ENCODE measurements at regions not wholly inside any gene's neighbourhood (a gene's known extent, or its start where the extent isn't known, plus 50 kb on each side); places are given as distances from the start of the nearest gene placed in this dataset.

DNA sequence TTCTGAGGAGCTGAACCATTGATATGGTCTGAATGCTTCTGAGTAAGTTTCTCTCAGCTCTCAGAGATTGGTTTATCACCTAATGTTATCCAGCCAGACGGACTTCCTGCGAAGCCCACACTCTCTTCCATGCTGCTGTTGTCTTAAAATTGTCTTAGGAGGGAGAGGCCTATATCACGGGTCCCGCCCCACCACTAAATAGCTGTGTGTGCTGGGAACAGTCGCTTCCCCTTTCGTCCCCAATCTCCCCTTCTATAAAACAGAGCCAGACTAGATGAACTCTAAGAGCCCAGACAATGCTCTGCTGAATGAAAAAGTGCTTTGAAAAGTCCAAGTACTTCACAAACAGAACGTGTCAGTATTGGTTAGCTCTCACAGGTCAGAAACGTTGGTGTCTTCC lies 81.4 kb upstream of the AKIP1 start:
- Histone ChIP-seq H3K4me2 (no peak overlapping the region), H3K36me3 (replicated peaks; ENCODE audit: insufficient read depth, low read depth) (no peaks in the 10 kb centered on the region), H3K27me3 (no peaks in the 10 kb centered on the region), H3K9me3 (ENCODE audit: low read depth) (no peaks in the 10 kb centered on the region), H4K20me1 (ENCODE audit: insufficient read depth, poor library complexity, severe bottlenecking) (no peaks in the 10 kb centered on the region), H3K4me1 (ENCODE audit: insufficient read depth) (peaks cover 29% of the 10 kb centered on the region), H2AFZ (no peak overlapping the region), H3K4me3 (no peak overlapping the region), H3K79me2 (peaks cover 11% of the 10 kb centered on the region), H3K9me2 (replicated peaks; ENCODE audit: insufficient read depth) (no peaks in the 10 kb centered on the region), H3K27ac (no peak overlapping the region)
- TF ChIP-seq EZH2phosphoT487 (IDR thresholded peaks at IDR 0.05; ENCODE audit: low read depth, severe bottlenecking, unreplicated experiment) = no peak
- no peak for TF ChIP-seq EZH2 (IDR thresholded peaks at IDR 0.05; ENCODE audit: borderline replicate concordance)
- TF ChIP-seq, protein P1, sequence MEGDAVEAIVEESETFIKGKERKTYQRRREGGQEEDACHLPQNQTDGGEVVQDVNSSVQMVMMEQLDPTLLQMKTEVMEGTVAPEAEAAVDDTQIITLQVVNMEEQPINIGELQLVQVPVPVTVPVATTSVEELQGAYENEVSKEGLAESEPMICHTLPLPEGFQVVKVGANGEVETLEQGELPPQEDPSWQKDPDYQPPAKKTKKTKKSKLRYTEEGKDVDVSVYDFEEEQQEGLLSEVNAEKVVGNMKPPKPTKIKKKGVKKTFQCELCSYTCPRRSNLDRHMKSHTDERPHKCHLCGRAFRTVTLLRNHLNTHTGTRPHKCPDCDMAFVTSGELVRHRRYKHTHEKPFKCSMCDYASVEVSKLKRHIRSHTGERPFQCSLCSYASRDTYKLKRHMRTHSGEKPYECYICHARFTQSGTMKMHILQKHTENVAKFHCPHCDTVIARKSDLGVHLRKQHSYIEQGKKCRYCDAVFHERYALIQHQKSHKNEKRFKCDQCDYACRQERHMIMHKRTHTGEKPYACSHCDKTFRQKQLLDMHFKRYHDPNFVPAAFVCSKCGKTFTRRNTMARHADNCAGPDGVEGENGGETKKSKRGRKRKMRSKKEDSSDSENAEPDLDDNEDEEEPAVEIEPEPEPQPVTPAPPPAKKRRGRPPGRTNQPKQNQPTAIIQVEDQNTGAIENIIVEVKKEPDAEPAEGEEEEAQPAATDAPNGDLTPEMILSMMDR (IDR thresholded peaks at IDR 0.05; ENCODE audit: poor library complexity) = no peak
- WGBS (ENCODE audit: low lambda C conversion rate, missing lambda C conversion rate) = 82% methylated on average over 8 of the region's 8 CpGs
- DNase-seq (ENCODE audit: low spot score) = no peak

DNA sequence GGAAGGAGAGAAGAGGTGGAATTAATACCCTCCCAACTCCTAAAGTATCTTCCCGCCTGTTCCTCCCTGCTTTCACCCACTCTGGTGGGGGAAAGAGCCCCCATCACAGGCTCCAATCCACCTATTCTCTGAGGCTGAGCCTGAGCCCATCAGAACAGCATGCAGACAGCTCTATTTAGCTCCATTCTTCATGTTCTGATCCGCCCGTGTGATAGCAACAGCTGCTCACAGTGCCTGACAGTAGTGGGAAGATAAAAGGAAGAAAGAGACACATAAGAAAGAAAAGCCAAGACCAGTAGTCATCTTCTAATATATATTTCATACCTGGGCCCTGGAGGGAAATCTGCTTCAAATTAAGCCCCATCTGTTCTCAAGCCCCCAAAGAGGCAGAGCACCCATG lies 80.3 kb upstream of the AKIP1 start:
- no peaks in the 10 kb centered on the region for H4K20me1 ChIP-seq (ENCODE audit: insufficient read depth, poor library complexity, severe bottlenecking)
- H3K79me2 ChIP-seq = peaks cover 11% of the 10 kb centered on the region
- no peak overlapping the region for H3K27ac ChIP-seq
- H3K9me3 ChIP-seq (ENCODE audit: low read depth) = no peaks in the 10 kb centered on the region
- no peak overlapping the region for H2AFZ ChIP-seq
- DNase-seq (ENCODE audit: low spot score) = no peak
- no peak overlapping the region for H3K4me2 ChIP-seq
- 81% methylated on average over 3 of the region's 3 CpGs for WGBS (ENCODE audit: low lambda C conversion rate, missing lambda C conversion rate)
- no peak overlapping the region for H3K4me3 ChIP-seq
- no peaks in the 10 kb centered on the region for H3K36me3 ChIP-seq (replicated peaks; ENCODE audit: insufficient read depth, low read depth)
- H3K9me2 ChIP-seq (replicated peaks; ENCODE audit: insufficient read depth) = no peaks in the 10 kb centered on the region
- TF ChIP-seq EZH2 (IDR thresholded peaks at IDR 0.05; ENCODE audit: borderline replicate concordance) = no peak
- TF ChIP-seq, protein P1 (IDR thresholded peaks at IDR 0.05; ENCODE audit: poor library complexity) = no peak
- H3K27me3 ChIP-seq = no peaks in the 10 kb centered on the region
- H3K4me1 ChIP-seq (ENCODE audit: insufficient read depth) = peaks cover 28% of the 10 kb centered on the region

DNA sequence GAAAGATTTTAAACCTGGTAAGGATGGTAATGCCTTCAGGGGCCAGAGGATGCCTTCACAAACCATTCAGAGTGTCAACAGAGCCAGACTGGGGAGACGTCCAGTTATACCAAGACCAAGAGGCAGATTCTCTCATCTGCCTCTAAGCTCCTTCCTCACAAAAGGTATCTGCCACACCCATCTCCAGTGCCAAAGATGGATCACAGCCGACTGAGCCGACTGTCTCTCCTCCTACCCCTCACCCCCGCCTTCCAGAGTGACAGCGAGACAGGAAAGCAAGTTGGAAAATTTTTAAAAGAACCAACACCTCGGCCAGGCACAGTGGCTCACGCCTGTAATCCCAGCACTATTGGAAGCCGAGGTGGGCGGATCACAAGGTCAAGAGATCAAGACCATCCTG lies 79.1 kb upstream of the AKIP1 start:
- H3K4me2 ChIP-seq = no peak overlapping the region
- no peak overlapping the region for H2AFZ ChIP-seq
- H3K9me3 ChIP-seq (ENCODE audit: low read depth) = no peaks in the 10 kb centered on the region

More for the DNA sequence above, 79.1 kb upstream of the AKIP1 start:
- DNase-seq (ENCODE audit: low spot score) = no peak
- H3K9me2 ChIP-seq (replicated peaks; ENCODE audit: insufficient read depth) = no peaks in the 10 kb centered on the region
- H3K27ac ChIP-seq = peak overlapping the region; percentile 87
- H3K4me1 ChIP-seq (ENCODE audit: insufficient read depth) = peaks cover 16% of the 10 kb centered on the region
- WGBS (ENCODE audit: low lambda C conversion rate, missing lambda C conversion rate) = 84% methylated on average over 9 of the region's 9 CpGs
- no peaks in the 10 kb centered on the region for H3K36me3 ChIP-seq (replicated peaks; ENCODE audit: insufficient read depth, low read depth)
- H3K79me2 ChIP-seq = peaks cover 14% of the 10 kb centered on the region
- H3K27me3 ChIP-seq = no peaks in the 10 kb centered on the region
- H3K4me3 ChIP-seq = no peak overlapping the region
- TF ChIP-seq, protein P1 (IDR thresholded peaks at IDR 0.05; ENCODE audit: poor library complexity) = no peak
- TF ChIP-seq EZH2phosphoT487 (IDR thresholded peaks at IDR 0.05; ENCODE audit: low read depth, severe bottlenecking, unreplicated experiment) (no peak), EZH2 (IDR thresholded peaks at IDR 0.05; ENCODE audit: borderline replicate concordance) (no peak)
- H4K20me1 ChIP-seq (ENCODE audit: insufficient read depth, poor library complexity, severe bottlenecking) = no peaks in the 10 kb centered on the region

Data from hepatocyte (in vitro differentiated cells).